ENCODE measurements at regions not wholly inside any gene's neighbourhood (a gene's known extent, or its start where the extent isn't known, plus 50 kb on each side); places are given as distances from the start of the nearest gene placed in this dataset.

DNA sequence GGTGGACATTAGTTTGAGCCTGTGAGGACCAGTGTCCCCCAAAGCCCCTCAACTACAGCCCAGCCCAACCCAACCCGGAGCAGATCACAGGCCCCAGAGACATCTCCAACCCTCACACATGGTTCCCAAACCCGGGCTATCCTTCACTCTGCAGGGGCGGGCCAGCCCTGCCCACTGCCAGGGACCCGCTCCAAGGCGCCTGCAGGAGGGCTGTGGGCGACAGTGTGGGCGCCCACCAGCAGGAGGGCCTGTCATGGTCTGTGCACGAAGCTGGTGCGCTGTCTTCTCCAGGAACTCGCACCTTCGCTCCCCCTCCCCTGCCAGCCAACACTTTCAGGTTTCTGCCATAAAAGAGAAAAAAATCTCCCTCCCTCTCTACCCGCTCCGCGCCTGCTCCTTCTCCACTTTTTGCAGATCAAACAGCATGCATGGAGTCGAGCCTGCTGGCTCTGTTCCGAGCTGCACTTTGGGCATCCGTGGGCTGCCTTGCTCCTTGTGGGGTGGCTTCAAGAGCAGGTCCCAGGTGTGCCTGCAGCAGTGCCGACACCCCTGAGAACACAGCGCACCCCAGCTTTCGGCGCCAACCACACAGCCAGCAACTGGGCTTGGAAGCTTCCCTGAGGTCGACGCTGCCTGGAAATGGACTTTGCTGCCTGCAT is 133.7 kb upstream of the PPP1R26 start:
- FAIRE-seq, result no peak
- no peaks in the 10 kb centered on the region for H3K4me1 ChIP-seq
- H3K4me2 ChIP-seq, result no peak overlapping the region
- 38% methylated on average over 17 of the region's 23 CpGs for WGBS (ENCODE audit: missing lambda C conversion rate)
- no peaks in the 10 kb centered on the region for H3K9me3 ChIP-seq
- TF ChIP-seq BHLHE40 (IDR thresholded peaks at IDR 0.05; ENCODE audit: low read depth, low read length) (no peak), EHMT2 (IDR thresholded peaks at IDR 0.05; ENCODE audit: low read depth) (no peak), TP53 (CRISPR knock-in tag; IDR thresholded peaks at IDR 0.05) (no peak)
- TF ChIP-seq, protein P1, sequence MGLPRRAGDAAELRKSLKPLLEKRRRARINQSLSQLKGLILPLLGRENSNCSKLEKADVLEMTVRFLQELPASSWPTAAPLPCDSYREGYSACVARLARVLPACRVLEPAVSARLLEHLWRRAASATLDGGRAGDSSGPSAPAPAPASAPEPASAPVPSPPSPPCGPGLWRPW (IDR thresholded peaks at IDR 0.05), result no peak
- TF ChIP-seq, protein P2, sequence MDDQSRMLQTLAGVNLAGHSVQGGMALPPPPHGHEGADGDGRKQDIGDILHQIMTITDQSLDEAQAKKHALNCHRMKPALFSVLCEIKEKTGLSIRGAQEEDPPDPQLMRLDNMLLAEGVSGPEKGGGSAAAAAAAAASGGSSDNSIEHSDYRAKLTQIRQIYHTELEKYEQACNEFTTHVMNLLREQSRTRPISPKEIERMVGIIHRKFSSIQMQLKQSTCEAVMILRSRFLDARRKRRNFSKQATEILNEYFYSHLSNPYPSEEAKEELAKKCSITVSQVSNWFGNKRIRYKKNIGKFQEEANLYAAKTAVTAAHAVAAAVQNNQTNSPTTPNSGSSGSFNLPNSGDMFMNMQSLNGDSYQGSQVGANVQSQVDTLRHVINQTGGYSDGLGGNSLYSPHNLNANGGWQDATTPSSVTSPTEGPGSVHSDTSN (IDR thresholded peaks at IDR 0.05), result no peak
- ChIA-PET POLR2A (no interaction called here), CTCF (interaction anchor here (1.0 to 15.9 kb wide), 4 partner anchors 10 to 262 kb away, joined by 3 to 196 read pairs (median 10); partner anchors contain the start of gene OLFM1)
- H3K4me3 ChIP-seq, result no peak overlapping the region
- no peak overlapping the region for H3K27ac ChIP-seq
- ATAC-seq, result no peak
- DNase-seq (ENCODE audit: low read depth in 1 of 2, low spot score in 1 of 2), result no peak

DNA sequence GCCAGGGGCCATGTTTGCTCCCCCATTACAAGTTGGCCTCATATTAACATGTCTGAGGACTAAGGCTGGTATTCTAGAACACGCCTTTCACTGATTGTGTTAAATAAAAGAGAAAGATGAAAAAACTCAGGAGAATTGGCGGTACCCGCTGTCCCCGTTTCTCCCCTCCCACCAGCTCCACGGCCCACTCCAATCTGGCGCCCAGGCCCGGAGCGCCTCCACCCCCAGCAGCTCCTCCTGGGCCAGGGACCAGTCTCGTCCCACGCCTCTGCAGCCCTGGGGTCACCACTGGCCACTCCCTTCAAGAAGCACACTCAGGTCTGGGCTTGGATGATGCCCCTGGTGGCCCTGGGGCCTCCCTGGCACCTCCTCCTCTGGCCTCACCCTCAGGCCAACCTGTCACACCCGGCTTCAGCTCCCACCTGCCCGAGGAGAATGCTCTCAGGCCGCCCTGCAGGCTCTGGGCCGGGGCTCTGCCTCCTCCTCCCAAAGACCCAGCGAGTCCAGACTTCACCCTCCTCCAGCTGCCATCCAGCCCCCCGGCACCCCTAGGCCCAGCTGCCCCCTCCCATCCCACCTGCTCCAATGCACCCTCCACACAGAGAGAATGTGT is 133.0 kb upstream of the PPP1R26 start:
- Histone ChIP-seq H3K4me3 (no peak overlapping the region), H3K9me3 (no peaks in the 10 kb centered on the region), H3K4me1 (no peaks in the 10 kb centered on the region), H3K4me2 (no peak overlapping the region), H3K27ac (no peak overlapping the region)
- no peak for FAIRE-seq
- ATAC-seq, result no peak
- TF ChIP-seq CBX8 (IDR thresholded peaks at IDR 0.05) (no peak), TP53 (CRISPR knock-in tag; IDR thresholded peaks at IDR 0.05) (no peak), FOSL2 (IDR thresholded peaks at IDR 0.05) (no peak), FOSL2 (CRISPR knock-in tag; IDR thresholded peaks at IDR 0.05) (no peak), TFCP2L1 (CRISPR knock-in tag; IDR thresholded peaks at IDR 0.05) (no peak), CEBPB (IDR thresholded peaks at IDR 0.05) (no peak), HDAC2 (IDR thresholded peaks at IDR 0.05) (no peak), EHF (CRISPR knock-in tag; IDR thresholded peaks at IDR 0.05) (no peak), HOXB5 (CRISPR knock-in tag; IDR thresholded peaks at IDR 0.05) (no peak), ESRRA (IDR thresholded peaks at IDR 0.05; ENCODE audit: borderline replicate concordance, low read length) (no peak), HOXA7 (CRISPR knock-in tag; IDR thresholded peaks at IDR 0.05) (no peak), SREBF2 (IDR thresholded peaks at IDR 0.05) (no peak), NR3C1 (IDR thresholded peaks at IDR 0.05) (no peak), MAZ (IDR thresholded peaks at IDR 0.05; ENCODE audit: borderline replicate concordance, low read depth, low read length) (no peak)
- TF ChIP-seq, protein P3, sequence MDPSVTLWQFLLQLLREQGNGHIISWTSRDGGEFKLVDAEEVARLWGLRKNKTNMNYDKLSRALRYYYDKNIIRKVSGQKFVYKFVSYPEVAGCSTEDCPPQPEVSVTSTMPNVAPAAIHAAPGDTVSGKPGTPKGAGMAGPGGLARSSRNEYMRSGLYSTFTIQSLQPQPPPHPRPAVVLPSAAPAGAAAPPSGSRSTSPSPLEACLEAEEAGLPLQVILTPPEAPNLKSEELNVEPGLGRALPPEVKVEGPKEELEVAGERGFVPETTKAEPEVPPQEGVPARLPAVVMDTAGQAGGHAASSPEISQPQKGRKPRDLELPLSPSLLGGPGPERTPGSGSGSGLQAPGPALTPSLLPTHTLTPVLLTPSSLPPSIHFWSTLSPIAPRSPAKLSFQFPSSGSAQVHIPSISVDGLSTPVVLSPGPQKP (IDR thresholded peaks at IDR 0.05; ENCODE audit: low read depth, low read length), result no peak
- TF ChIP-seq, protein P4, sequence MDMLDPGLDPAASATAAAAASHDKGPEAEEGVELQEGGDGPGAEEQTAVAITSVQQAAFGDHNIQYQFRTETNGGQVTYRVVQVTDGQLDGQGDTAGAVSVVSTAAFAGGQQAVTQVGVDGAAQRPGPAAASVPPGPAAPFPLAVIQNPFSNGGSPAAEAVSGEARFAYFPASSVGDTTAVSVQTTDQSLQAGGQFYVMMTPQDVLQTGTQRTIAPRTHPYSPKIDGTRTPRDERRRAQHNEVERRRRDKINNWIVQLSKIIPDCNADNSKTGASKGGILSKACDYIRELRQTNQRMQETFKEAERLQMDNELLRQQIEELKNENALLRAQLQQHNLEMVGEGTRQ (IDR thresholded peaks at IDR 0.05), result no peak
- TF ChIP-seq, protein P5, sequence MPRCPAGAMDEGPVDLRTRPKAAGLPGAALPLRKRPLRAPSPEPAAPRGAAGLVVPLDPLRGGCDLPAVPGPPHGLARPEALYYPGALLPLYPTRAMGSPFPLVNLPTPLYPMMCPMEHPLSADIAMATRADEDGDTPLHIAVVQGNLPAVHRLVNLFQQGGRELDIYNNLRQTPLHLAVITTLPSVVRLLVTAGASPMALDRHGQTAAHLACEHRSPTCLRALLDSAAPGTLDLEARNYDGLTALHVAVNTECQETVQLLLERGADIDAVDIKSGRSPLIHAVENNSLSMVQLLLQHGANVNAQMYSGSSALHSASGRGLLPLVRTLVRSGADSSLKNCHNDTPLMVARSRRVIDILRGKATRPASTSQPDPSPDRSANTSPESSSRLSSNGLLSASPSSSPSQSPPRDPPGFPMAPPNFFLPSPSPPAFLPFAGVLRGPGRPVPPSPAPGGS (IDR thresholded peaks at IDR 0.05), result no peak
- TF ChIP-seq, protein P6, sequence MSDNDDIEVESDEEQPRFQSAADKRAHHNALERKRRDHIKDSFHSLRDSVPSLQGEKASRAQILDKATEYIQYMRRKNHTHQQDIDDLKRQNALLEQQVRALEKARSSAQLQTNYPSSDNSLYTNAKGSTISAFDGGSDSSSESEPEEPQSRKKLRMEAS (IDR thresholded peaks at IDR 0.05), result no peak
- no peak for DNase-seq (ENCODE audit: low read depth in 1 of 2, low spot score in 1 of 2)
- ChIA-PET CTCF (interaction anchor here (1.0 to 15.9 kb wide), 4 partner anchors 11 to 262 kb away, joined by 3 to 196 read pairs (median 10); partner anchors contain the start of gene OLFM1), POLR2A (no interaction called here)
- 33% methylated on average over 11 of the region's 16 CpGs for WGBS (ENCODE audit: missing lambda C conversion rate)

All from A549 (cell line).